ENCODE measurements at regions not wholly inside any gene's neighbourhood (a gene's known extent, or its start where the extent isn't known, plus 50 kb on each side); places are given as distances from the start of the nearest gene placed in this dataset.

GRCh38 chr21:28072601-28073000 lies 920.1 kb downstream of the LTN1 start:
- H3K4me1 ChIP-seq, result peaks cover 0 to 5% (median 3%) of the 10 kb centered on the region in 4 donors
- no peak overlapping the region for H3K27ac ChIP-seq
- in situ Hi-C loops (cut with MboI; ENCODE audit: low pct_ligation_motif_present in 1 of 4, low pct_unique_long_range_greater_than_20kb in 1 of 4, low sequenced_read_pairs in 3 of 4) (loop anchor here in 2 of 4 donors (25.0 kb wide), 2 partner anchors 1210 to 1235 kb away; partner anchors contain the start of gene ADAMTS1 (in 1 of the 2)), intact Hi-C loops (cut with DNase I; ENCODE audit: low total_unique reads) (no loop called here)
- H3K36me3 ChIP-seq, result no peaks in the 10 kb centered on the region
- TF ChIP-seq POLR2AphosphoS5 (IDR thresholded peaks at IDR 0.05) (no peak), EP300 (IDR thresholded peaks at IDR 0.05; ENCODE audit: low read depth) (no peak), POLR2A (IDR thresholded peaks at IDR 0.05) (no peak)
- TF ChIP-seq, protein P1, sequence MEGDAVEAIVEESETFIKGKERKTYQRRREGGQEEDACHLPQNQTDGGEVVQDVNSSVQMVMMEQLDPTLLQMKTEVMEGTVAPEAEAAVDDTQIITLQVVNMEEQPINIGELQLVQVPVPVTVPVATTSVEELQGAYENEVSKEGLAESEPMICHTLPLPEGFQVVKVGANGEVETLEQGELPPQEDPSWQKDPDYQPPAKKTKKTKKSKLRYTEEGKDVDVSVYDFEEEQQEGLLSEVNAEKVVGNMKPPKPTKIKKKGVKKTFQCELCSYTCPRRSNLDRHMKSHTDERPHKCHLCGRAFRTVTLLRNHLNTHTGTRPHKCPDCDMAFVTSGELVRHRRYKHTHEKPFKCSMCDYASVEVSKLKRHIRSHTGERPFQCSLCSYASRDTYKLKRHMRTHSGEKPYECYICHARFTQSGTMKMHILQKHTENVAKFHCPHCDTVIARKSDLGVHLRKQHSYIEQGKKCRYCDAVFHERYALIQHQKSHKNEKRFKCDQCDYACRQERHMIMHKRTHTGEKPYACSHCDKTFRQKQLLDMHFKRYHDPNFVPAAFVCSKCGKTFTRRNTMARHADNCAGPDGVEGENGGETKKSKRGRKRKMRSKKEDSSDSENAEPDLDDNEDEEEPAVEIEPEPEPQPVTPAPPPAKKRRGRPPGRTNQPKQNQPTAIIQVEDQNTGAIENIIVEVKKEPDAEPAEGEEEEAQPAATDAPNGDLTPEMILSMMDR (IDR thresholded peaks at IDR 0.05), result no peak
- no peaks in the 10 kb centered on the region for H3K27me3 ChIP-seq
- H3K9me3 ChIP-seq, result no peaks in the 10 kb centered on the region
- WGBS, 2 donors (ENCODE audit: low coverage in 1 of 2), result 44 to 73% methylated on average over 2 to 5 of the region's 5 CpGs
- H3K4me3 ChIP-seq, result no peak overlapping the region
- no peak for DNase-seq

DNA sequence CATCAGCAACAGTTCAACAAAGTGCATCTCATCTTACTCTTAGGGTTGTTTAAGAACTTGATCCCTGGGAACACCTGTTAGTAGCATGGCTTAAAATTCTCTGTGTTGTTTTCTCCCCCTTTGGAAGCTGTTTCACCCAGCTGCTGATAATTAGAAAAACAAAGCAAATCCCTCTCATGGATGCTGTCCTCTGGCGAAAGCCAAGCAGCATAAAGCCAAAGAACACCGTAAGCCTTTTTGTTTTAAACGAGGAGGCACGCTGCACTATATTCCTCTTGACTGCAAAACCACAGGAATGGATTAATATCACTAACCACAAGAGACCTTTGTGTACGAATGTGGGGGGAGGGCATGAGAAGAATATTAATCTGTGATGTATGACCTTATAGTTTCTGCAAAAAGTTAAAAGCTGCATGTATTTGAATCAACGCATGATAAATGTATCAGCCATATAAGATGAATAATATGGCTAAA lies 923.2 kb downstream of the LTN1 start:
- intact Hi-C loops (cut with DNase I; ENCODE audit: low total_unique reads), result no loop called here
- WGBS, 2 donors (ENCODE audit: low coverage in 1 of 2), result 54 to 61% methylated on average over 6 of the region's 6 CpGs
- Histone ChIP-seq H3K27me3 (no peaks in the 10 kb centered on the region), H3K4me1 (peaks cover 0 to 5% (median 3%) of the 10 kb centered on the region in 4 donors), H3K4me3 (no peak overlapping the region), H3K36me3 (no peaks in the 10 kb centered on the region), H3K9me3 (no peaks in the 10 kb centered on the region), H3K27ac (no peak overlapping the region)
- in situ Hi-C loops (cut with MboI; ENCODE audit: low pct_ligation_motif_present in 1 of 4, low pct_unique_long_range_greater_than_20kb in 1 of 4, low sequenced_read_pairs in 3 of 4), result loop anchor here in 2 of 4 donors (25.0 kb wide), 2 partner anchors 1207 to 1232 kb away; partner anchors contain the start of gene ADAMTS1 (in 1 of the 2)
- TF ChIP-seq POLR2A (IDR thresholded peaks at IDR 0.05), result no peak
- no peak for TF ChIP-seq EP300 (IDR thresholded peaks at IDR 0.05; ENCODE audit: low read depth)
- no peak for DNase-seq

DNA sequence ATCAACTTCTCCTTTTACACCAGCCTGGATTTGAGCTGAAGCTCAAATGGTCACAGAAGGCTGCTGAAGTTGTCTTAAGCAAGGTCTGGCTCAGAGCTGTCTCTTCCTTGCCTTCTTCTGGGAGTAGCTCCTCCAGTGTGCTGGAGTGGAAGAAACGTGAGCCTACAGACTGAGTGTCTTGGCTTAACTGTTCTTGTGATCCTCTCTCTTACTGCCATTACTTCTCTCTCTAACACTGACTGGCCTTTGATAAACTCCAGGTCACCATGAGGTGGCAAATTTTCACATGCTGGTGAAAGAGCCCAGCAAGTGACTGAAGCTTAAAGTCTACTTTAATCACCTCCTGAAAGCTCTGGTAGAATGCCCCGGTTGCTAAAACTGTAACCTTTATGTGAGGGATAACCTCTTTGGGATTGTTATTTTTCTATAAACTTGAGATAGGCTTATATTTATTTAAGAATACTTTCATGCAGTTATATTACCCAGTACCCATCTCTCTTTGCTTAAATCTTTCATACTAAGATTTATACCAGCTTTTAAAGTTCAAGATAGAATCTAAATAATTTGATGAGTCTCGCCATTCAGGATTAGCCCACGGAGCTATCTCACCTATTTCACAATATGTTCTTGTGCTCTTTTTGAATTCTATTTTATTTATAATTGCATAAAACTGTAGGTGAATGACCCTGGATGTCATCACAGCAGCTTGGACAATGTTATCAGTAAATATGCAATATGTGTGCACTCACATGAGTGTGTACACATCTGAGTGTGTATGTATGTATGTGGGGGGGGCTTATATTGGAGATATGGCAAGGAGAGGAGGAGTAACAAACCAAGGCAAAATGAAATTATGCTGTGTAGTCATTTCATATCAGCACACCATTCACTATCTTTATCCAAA lies 924.0 kb downstream of the LTN1 start:
- no peak for DNase-seq
- intact Hi-C loops (cut with DNase I; ENCODE audit: low total_unique reads), result no loop called here
- in situ Hi-C loops (cut with MboI; ENCODE audit: low pct_ligation_motif_present in 1 of 4, low pct_unique_long_range_greater_than_20kb in 1 of 4, low sequenced_read_pairs in 3 of 4), result loop anchor here in 2 of 4 donors (25.0 kb wide), 2 partner anchors 1206 to 1231 kb away; partner anchors contain the start of gene ADAMTS1 (in 1 of the 2)
- no peak overlapping the region for H3K4me3 ChIP-seq
- H3K4me1 ChIP-seq, result peaks cover 0 to 5% (median 3%) of the 10 kb centered on the region in 4 donors
- H3K36me3 ChIP-seq, result no peaks in the 10 kb centered on the region
- WGBS, 2 donors (ENCODE audit: low coverage in 1 of 2), result 61 to 64% methylated on average over 3 to 4 of the region's 4 CpGs
- H3K27ac ChIP-seq, result no peak overlapping the region
- no peaks in the 10 kb centered on the region for H3K27me3 ChIP-seq
- TF ChIP-seq POLR2AphosphoS5 (IDR thresholded peaks at IDR 0.05), result no peak
- TF ChIP-seq, protein P1 (IDR thresholded peaks at IDR 0.05), result no peak
- TF ChIP-seq POLR2A (IDR thresholded peaks at IDR 0.05), result no peak
- no peak for TF ChIP-seq EP300 (IDR thresholded peaks at IDR 0.05; ENCODE audit: low read depth)
- H3K9me3 ChIP-seq, result no peaks in the 10 kb centered on the region

DNA sequence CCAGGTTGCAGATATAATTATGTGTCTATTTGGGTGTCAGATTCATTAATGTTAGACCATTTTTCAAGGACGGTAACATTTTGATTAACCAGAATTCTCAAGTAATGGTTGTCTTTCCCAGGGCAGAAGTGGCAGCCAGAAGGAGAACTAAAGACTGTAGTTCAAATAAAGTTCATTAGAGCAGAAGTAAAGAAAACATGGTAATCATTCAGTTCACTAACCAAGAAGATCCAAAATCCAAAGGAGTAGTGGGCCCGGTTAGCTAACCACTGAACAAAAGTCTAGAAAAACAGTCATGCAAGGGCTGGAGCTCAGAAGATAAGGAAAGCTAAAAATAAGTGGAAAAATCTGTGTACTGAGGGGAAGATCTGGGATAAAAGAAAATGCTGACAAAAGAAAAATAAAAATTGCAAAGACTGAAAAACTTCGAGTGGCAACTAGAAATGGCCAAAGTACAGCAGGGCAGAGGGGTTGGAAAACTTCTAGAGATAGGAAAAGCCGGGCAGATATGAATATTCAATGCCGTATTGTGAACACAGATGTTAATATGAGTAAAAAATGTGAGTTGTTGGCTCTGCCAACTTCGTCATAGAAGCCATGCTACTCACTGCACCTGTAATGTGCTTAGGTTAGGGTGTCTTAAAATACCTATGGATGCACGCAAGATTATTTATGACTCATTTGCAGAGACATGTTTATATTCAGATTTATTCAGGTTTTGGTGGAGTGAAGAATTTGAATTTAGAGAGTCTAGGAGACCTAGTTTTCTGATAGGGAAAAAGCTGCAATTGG lies 925.9 kb downstream of the LTN1 start:
- Histone ChIP-seq H3K9me3 (no peaks in the 10 kb centered on the region), H3K4me3 (no peak overlapping the region), H3K27ac (no peak overlapping the region), H3K4me1 (peaks cover 0 to 5% (median 3%) of the 10 kb centered on the region in 4 donors), H3K36me3 (no peaks in the 10 kb centered on the region), H3K27me3 (no peaks in the 10 kb centered on the region)
- intact Hi-C loops (cut with DNase I; ENCODE audit: low total_unique reads), result no loop called here
- TF ChIP-seq EP300 (IDR thresholded peaks at IDR 0.05; ENCODE audit: low read depth), result no peak
- TF ChIP-seq POLR2A (IDR thresholded peaks at IDR 0.05), result no peak
- TF ChIP-seq POLR2AphosphoS5 (IDR thresholded peaks at IDR 0.05), result no peak
- TF ChIP-seq, protein P1 (IDR thresholded peaks at IDR 0.05), result no peak
- no peak for DNase-seq
- in situ Hi-C loops (cut with MboI; ENCODE audit: low pct_ligation_motif_present in 1 of 4, low pct_unique_long_range_greater_than_20kb in 1 of 4, low sequenced_read_pairs in 3 of 4), result loop anchor here in 2 of 4 donors (25.0 kb wide), 2 partner anchors 1204 to 1229 kb away; partner anchors contain the start of gene ADAMTS1 (in 1 of the 2)
- WGBS, 2 donors (ENCODE audit: low coverage in 1 of 2), result 78 to 79% methylated on average over 7 of the region's 7 CpGs

All from transverse colon (tissue), 4 donors.